K562 (cell line): ENCODE measurements at regions not wholly inside any gene's neighbourhood (a gene's known extent, or its start where the extent isn't known, plus 50 kb on each side); places are given as distances from the start of the nearest gene placed in this dataset.

Source experiments
- ATAC-seq: fragments of 200-7000 bp; cut with Tn5 transposase; 3 replicates; pipeline ENCODE4 v1.9.1; 2020; ENCODE audit warnings: moderate library complexity
- BruUV-seq: library from RNA; stranded (reverse); fragments of 400-500 nt; replicated peaks from 2 replicates; lab custom pipeline; 2021; lab: Mats Ljungman, UMichigan
- CTCF ChIA-PET: fragments of 300-600 bp; formaldehyde crosslinking; extraction: SDS; loops from one replicate; lab custom pipeline; 2021; ENCODE audit warnings: low intra/inter-chr PET ratio; lab: Yijun Ruan, JAX
- POLR2A ChIA-PET: fragments of 300-600, 350-650 bp; sonication (Branson Sonifier 250); formaldehyde crosslinking; extraction: SDS; loops from one replicate; lab custom pipeline; 2021; ENCODE audit warnings: antibody characterized with exemption, inconsistent platforms; lab: Yijun Ruan, JAX
- DNase-seq, 4 experiments: peaks; one replicate each; pipeline versions ENCODE4 v3.0.0 to v3.0.0-alpha.2; 2011 to 2018; ENCODE audit warnings: low spot score in 3 of 4, mixed read lengths in 3 of 4; ENCODE audit errors: extremely low read depth in 1 of 4
- FAIRE-seq: peaks from 2 replicates; lab custom pipeline; 2011; peaks lifted over from hg19 to GRCh38; lab: Jason Lieb, UNC
- H2AFZ ChIP-seq: 2 replicates; pipeline ENCODE4 v1.6.0; 2011; ENCODE audit warnings: low read depth, low read length, control low read depth, inconsistent platforms
- H3K27ac ChIP-seq: fragments of 200-600 bp; 3 replicates; pipeline ENCODE4 v1.8.0; 2011; ENCODE audit warnings: low read depth, mild to moderate bottlenecking, control low read depth, inconsistent platforms, low read length, moderate library complexity, mixed read lengths; ENCODE audit errors: extremely low read depth
- H3K27me3 ChIP-seq, 2 experiments: fragments of 300-600 bp in 1 of 2; 2 replicates in 1 of 2; 3 replicates in 1 of 2; pipeline versions ENCODE4 v1.6.0 to v1.8.0; 2011; ENCODE audit warnings: inconsistent platforms in 2 of 2, low read length in 2 of 2, mild to moderate bottlenecking in 1 of 2, mixed read lengths in 1 of 2, moderate library complexity in 1 of 2; ENCODE audit not compliant: control insufficient read depth in 2 of 2, insufficient read depth in 2 of 2
- H3K36me3 ChIP-seq: fragments of 300-600 bp; 3 replicates; pipeline ENCODE4 v1.8.0; 2011; ENCODE audit warnings: mild to moderate bottlenecking, low read length, inconsistent platforms; ENCODE audit not compliant: control insufficient read depth, insufficient read depth
- H3K4me1 ChIP-seq, 2 experiments: fragments of 200-600 bp in 1 of 2; replicated peaks in 1 of 2; 2 replicates in 1 of 2; 3 replicates in 1 of 2; pipeline versions ENCODE4 v1.5.1 to v1.8.0; 2011; ENCODE audit warnings: inconsistent platforms in 2 of 2, low read length in 2 of 2, mild to moderate bottlenecking in 1 of 2, mixed read lengths in 1 of 2, moderate library complexity in 1 of 2; ENCODE audit not compliant: control insufficient read depth in 2 of 2, insufficient read depth in 2 of 2
- H3K4me2 ChIP-seq: 2 replicates; pipeline ENCODE4 v1.6.1; 2011; ENCODE audit warnings: low read length, control low read depth, inconsistent platforms, mixed read lengths; ENCODE audit not compliant: insufficient read depth
- H3K4me3 ChIP-seq: fragments of 200-600 bp; sonication (generic), shearing (Covaris generic); 2 replicates; pipeline ENCODE4 v1.5.1; 2016; ENCODE audit warnings: control low read depth, inconsistent platforms
- H3K79me2 ChIP-seq: fragments of 200-600 bp; 3 replicates; pipeline ENCODE4 v1.8.0; 2011; ENCODE audit warnings: low read length, inconsistent platforms; ENCODE audit not compliant: control insufficient read depth, insufficient read depth
- H3K9ac ChIP-seq, 2 experiments: 2 replicates each; pipeline versions ENCODE4 v1.6.0 to v1.6.1; 2011; ENCODE audit warnings: low read depth in 2 of 2, low read length in 2 of 2, control low read depth in 1 of 2, inconsistent platforms in 1 of 2, mild to moderate bottlenecking in 1 of 2, mixed read lengths in 1 of 2; ENCODE audit not compliant: insufficient read depth in 1 of 2
- H3K9me1 ChIP-seq: one replicate; pipeline ENCODE4 v1.6.0; 2011; ENCODE audit warnings: inconsistent platforms, mild to moderate bottlenecking, low read length, moderate library complexity; ENCODE audit not compliant: control insufficient read depth, insufficient read depth
- H3K9me3 ChIP-seq: replicated peaks from 2 replicates; pipeline ENCODE4 v1.5.1; 2011; ENCODE audit warnings: low read depth, low read length, inconsistent platforms; ENCODE audit not compliant: control insufficient read depth, insufficient read depth
- H4K20me1 ChIP-seq: replicated peaks from 2 replicates; pipeline ENCODE4 v1.6.1; 2011; ENCODE audit warnings: low read length, inconsistent platforms, mixed read lengths; ENCODE audit not compliant: control insufficient read depth, insufficient read depth
- BRF1 ChIP-seq: IDR thresholded peaks from 3 replicates; pipeline ENCODE4 v1.6.1; 2011; ENCODE audit warnings: borderline replicate concordance, mild to moderate bottlenecking; ENCODE audit not compliant: insufficient read length; ENCODE audit errors: extremely low read depth
- ETS2 ChIP-seq: IDR thresholded peaks from 2 replicates; pipeline ENCODE4 v1.6.1; 2016; ENCODE audit warnings: borderline replicate concordance, missing genetic modification characterization, mild to moderate bottlenecking, moderate library complexity, missing compliant biosample characterization; ENCODE audit not compliant: poor library complexity, severe bottlenecking
- EZH2 ChIP-seq: IDR thresholded peaks from 2 replicates; pipeline ENCODE4 v1.6.1; 2012; ENCODE audit warnings: low read depth, mild to moderate bottlenecking, inconsistent platforms, low read length, borderline replicate concordance
- GABPB1 ChIP-seq: sonication (generic); formaldehyde crosslinking; IDR thresholded peaks from 2 replicates; pipeline ENCODE4 v1.8.0; 2022; ENCODE audit warnings: mild to moderate bottlenecking, missing genetic modification reagents
- HDGF ChIP-seq: fragments of 450-650 bp; IDR thresholded peaks from 2 replicates; pipeline ENCODE4 v1.6.1; 2016
- HLTF ChIP-seq: fragments of 450-650 bp; IDR thresholded peaks from 2 replicates; pipeline ENCODE4 v1.6.1; 2016
- HMG20A ChIP-seq: fragments of 450-650 bp; formaldehyde crosslinking; conservative IDR thresholded peaks from 2 replicates; pipeline ENCODE4 v1.4.0; 2020; ENCODE audit warnings: mild to moderate bottlenecking, mixed read lengths
- KDM1A ChIP-seq, 2 experiments: fragments of 450-650 bp; IDR thresholded peaks; 2 replicates each; pipeline ENCODE4 v1.6.1; 2016; ENCODE audit warnings: mild to moderate bottlenecking in 2 of 2
- PPARD ChIP-seq: fragments of 250-450 bp; sonication (Bioruptor Pico); IDR thresholded peaks from 2 replicates; pipeline ENCODE4 v1.8.0; 2022; ENCODE audit warnings: inconsistent platforms, mild to moderate bottlenecking, moderate library complexity
- SIN3A ChIP-seq, 2 experiments: fragments of 150-350 bp in 1 of 2; IDR thresholded peaks; 2 replicates each; pipeline ENCODE4 v1.6.1; 2011 to 2016; ENCODE audit warnings: borderline replicate concordance in 2 of 2, low read depth in 2 of 2, low read length in 2 of 2, mild to moderate bottlenecking in 2 of 2, moderate library complexity in 2 of 2; ENCODE audit not compliant: control insufficient read depth in 1 of 2
- ZFP1 ChIP-seq: fragments of 450-650 bp; formaldehyde crosslinking; IDR thresholded peaks from 2 replicates; pipeline ENCODE4 v1.4.0; 2020; ENCODE audit warnings: mild to moderate bottlenecking, mixed read lengths
- ZNF124 ChIP-seq: sonication (generic); formaldehyde crosslinking; IDR thresholded peaks from 2 replicates; pipeline ENCODE4 v1.8.1; 2022; ENCODE audit warnings: missing genetic modification reagents
- ZNF717 ChIP-seq: fragments of 250-450 bp; sonication (Bioruptor Pico); IDR thresholded peaks from 2 replicates; pipeline ENCODE4 v1.5.0; 2021
- WGBS: fragments of 100-300 bp; shearing (Covaris generic); methylation state at CpG from one replicate; pipeline ENCODE4 v1.1.6; 2016; ENCODE audit warnings: low coverage, mixed read lengths; ENCODE audit not compliant: insufficient coverage; ENCODE audit errors: missing lambda C conversion rate; 5-methylcytosine and 5-hydroxymethylcytosine counted together
- in situ Hi-C: fragments of 300-500 bp; cut with MboI; formaldehyde crosslinking; loops from 4 replicates; pipeline ENCODE4 v1.15.0; 2018; ENCODE audit warnings: inconsistent platforms, mixed read lengths
- intact Hi-C: fragments of 100-400 bp; cut with micrococcal nuclease; formaldehyde crosslinking; loops from 2 replicates; pipeline ENCODE4 v1.14.2; 2022
- TF ChIP-seq, protein P1 (sequence below): fragments of 250-450 bp; sonication (Bioruptor Pico); IDR thresholded peaks from 2 replicates; pipeline ENCODE4 v1.5.1; 2021; ENCODE audit warnings: mild to moderate bottlenecking

DNA sequence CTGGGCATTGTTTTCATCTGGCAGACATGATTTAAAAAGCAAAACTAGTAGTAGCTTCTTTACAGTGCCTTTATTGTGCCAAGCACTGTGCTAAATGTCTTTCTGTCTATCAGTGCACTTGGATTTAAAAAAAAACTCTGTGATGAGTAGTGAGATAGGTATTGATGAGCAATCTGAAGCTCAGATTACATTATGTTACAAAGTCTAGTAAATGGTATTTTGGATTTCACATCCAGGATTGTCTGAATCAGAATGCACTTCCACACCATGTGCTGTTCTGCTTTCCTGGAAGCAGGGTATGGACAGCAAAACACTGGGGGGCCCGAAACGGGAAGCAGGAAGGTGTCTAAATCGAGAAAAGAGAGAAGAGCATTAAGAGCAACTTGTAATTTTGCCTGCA lies 103.4 kb upstream of the CCN2 start:
- DNase-seq (no peak), ATAC-seq (no peak), FAIRE-seq (no peak)
- POLR2A ChIA-PET: no interaction called here
- WGBS: 0% methylated on average over 3 of the region's 3 CpGs
- no peak overlapping the region for H3K27ac ChIP-seq
- H3K9me1 ChIP-seq: no peaks in the 10 kb centered on the region
- H3K4me2 ChIP-seq: no peak overlapping the region
- in situ Hi-C loops: no loop called here
- intact Hi-C loops: no loop called here
- no peaks in the 10 kb centered on the region for H3K4me1 ChIP-seq
- no peak overlapping the region for H3K4me3 ChIP-seq
- no peak overlapping the region for H2AFZ ChIP-seq
- no peak overlapping the region for H3K9ac ChIP-seq
- no peaks in the 10 kb centered on the region for H3K79me2 ChIP-seq
- H3K9me3 ChIP-seq: peaks cover 2% of the 10 kb centered on the region; the same call in 1 of the 2 replicates
- BruUV-seq: no TSS peak
- H3K27me3 ChIP-seq: no peaks in the 10 kb centered on the region
- H3K36me3 ChIP-seq: no peaks in the 10 kb centered on the region
- TF ChIP-seq GABPB1 (CRISPR knock-in tag): no peak
- no peak for TF ChIP-seq KDM1A (IDR thresholded peaks at IDR 0.05)
- TF ChIP-seq HMG20A (CRISPR knock-in tag): no peak
- no peak for TF ChIP-seq BRF1
- TF ChIP-seq ZNF717: no peak
- CTCF ChIA-PET: no interaction called here
- no peaks in the 10 kb centered on the region for H4K20me1 ChIP-seq

DNA sequence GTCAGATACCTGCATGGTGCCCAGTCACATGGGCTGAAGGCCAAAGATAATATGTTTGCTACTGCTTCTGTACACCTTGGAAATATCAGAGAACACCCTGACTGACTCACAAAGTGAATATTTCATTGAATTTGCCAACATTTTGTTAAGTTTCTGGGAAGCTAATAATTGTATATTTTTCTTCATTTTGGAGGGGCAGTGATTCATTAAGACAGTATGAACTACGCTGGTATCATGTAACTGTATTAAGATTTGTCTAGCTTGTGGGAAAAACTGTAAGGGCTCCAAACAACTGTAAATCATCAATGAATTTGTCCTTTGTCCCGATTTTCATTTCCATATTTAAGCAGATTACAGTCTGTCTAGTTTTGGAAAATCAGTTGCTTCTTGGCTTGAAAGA lies 102.3 kb upstream of the CCN2 start:
- H3K4me2 ChIP-seq: no peak overlapping the region
- no peak overlapping the region for H2AFZ ChIP-seq
- FAIRE-seq (no peak), DNase-seq (no peak), ATAC-seq (no peak)
- no peak overlapping the region for H3K27ac ChIP-seq
- no peaks in the 10 kb centered on the region for H3K36me3 ChIP-seq
- H3K9me1 ChIP-seq: no peaks in the 10 kb centered on the region
- whole genome bisulfite sequencing: 0% methylated on average over 2 of the region's 2 CpGs
- in situ Hi-C loops: no loop called here
- no peaks in the 10 kb centered on the region for H4K20me1 ChIP-seq
- BruUV-seq: no TSS peak
- no peak overlapping the region for H3K4me3 ChIP-seq
- POLR2A ChIA-PET: no interaction called here
- peaks cover 2% of the 10 kb centered on the region; the same call in 1 of the 2 replicates for H3K9me3 ChIP-seq
- intact Hi-C loops: no loop called here
- H3K27me3 ChIP-seq: no peaks in the 10 kb centered on the region
- CTCF ChIA-PET: no interaction called here
- no peaks in the 10 kb centered on the region for H3K79me2 ChIP-seq
- H3K9ac ChIP-seq: no peak overlapping the region
- no peaks in the 10 kb centered on the region for H3K4me1 ChIP-seq
- no peak for TF ChIP-seq HLTF
- TF ChIP-seq, protein P1, sequence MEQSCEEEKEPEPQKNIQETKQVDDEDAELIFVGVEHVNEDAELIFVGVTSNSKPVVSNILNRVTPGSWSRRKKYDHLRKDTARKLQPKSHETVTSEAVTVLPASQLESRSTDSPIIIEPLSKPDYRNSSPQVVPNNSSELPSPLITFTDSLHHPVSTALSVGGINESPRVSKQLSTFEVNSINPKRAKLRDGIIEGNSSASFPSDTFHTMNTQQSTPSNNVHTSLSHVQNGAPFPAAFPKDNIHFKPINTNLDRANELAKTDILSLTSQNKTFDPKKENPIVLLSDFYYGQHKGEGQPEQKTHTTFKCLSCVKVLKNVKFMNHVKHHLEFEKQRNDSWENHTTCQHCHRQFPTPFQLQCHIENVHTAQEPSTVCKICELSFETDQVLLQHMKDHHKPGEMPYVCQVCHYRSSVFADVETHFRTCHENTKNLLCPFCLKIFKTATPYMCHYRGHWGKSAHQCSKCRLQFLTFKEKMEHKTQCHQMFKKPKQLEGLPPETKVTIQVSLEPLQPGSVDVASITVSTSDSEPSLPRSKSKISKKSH (CRISPR knock-in tag): no peak
- no peak for TF ChIP-seq ZFP1 (CRISPR knock-in tag)
- TF ChIP-seq ETS2 (tag): no peak
- no peak for TF ChIP-seq PPARD (CRISPR knock-in tag)
- TF ChIP-seq EZH2: no peak
- no peak for TF ChIP-seq ZNF124 (CRISPR knock-in tag)
- TF ChIP-seq SIN3A (IDR thresholded peaks at IDR 0.05; ENCODE audit: borderline replicate concordance in 2 of 2, control insufficient read depth in 1 of 2, low read depth in 2 of 2, low read length in 2 of 2): no peak
- TF ChIP-seq HDGF: no peak
